A204.1 (cell line): ENCODE measurements at regions not wholly inside any gene's neighbourhood (a gene's known extent, or its start where the extent isn't known, plus 50 kb on each side); places are given as distances from the start of the nearest gene placed in this dataset.

Source experiments
- FAIRE-seq: peaks from 2 replicates; lab custom pipeline; 2012; peaks lifted over from hg19 to GRCh38; lab: Jason Lieb, UNC

GRCh38 chr14:97894552-97894951 is 1097.4 kb downstream of the VRK1 start:
- no peak for FAIRE-seq

DNA sequence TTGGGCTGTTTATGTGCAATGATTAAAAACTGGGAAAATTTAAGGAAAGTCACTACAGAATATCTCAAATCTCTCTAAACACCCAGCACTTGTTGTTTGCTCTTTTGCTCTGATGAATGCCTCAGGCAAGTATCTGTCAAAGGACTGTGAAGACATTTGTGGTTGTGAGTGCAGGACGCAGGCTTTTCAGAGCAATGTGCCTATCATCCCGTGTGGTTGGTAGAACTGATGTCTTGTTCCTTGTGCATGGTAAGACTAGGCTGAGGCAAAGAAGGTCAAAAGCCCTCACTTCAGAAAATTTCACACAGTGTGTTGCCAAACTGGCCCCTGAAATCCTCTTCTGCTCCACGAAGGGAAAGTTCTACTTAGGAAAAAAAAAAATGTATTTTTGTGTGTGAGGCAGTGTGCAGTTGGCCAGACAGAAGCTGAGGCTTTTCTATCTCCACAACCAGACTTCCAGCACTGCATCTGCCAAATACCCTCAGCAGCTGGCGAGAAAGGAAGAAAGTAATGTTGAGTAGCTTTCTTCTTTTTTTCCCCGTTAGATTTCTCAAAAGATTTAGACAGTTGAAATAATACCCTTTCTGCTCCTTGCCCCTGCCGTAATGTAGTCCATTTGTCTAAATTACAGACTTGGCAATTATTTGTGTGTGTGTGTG is 1103.1 kb downstream of the VRK1 start:
- no peak for FAIRE-seq

- no peak for FAIRE-seq
These were observed 1105.4 kb downstream of the VRK1 start for GRCh38 chr14:97902630-97903029.

DNA sequence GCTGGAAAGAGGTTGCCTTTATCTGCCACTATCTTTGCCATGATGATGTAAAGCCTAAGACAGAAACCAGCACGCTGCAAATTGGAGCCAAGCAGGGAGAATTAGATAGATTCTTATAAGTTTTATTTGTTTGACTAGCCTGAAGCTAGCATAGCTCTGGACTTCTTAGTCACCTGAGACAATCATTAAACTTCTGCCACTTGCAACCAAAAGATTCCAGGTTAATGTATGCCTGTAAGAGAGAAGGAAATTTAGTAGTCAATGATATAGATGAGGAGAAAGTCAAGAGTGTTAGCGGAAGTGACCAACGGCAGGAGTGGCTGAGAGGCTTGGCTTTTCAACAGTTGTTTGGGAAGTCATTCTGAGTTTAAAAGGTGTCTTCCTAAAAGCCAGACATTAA is 1106.6 kb downstream of the VRK1 start:
- FAIRE-seq = no peak

GRCh38 chr14:97912217-97912616 is 1115.0 kb downstream of the VRK1 start:
- FAIRE-seq = no peak

GRCh38 chr14:97916100-97916499 is 1118.9 kb downstream of the VRK1 start:
- no peak for FAIRE-seq

- FAIRE-seq = no peak
These were observed 1119.7 kb downstream of the VRK1 start for GRCh38 chr14:97916669-97917568.

- no peak for FAIRE-seq
These were observed 1123.0 kb downstream of the VRK1 start for GRCh38 chr14:97920201-97920600.

DNA sequence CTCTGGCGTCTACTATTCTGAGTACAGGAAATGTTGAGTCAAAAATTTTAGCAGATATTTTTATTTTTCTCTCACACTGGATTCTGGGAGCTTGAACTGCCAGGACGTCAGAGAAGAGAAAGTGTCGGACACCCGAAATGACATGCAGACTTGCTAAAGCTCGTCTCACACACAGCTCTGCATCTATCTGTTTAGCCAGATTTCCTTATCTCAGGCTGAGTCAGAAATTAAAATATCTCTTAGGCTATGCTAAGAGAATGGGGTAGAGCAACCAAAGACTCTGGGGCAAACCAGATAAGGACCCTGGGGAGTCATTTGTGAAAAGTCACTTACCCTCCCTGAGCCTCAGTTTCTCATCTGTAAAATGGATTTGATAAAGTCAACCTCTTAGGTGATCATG is 1124.1 kb downstream of the VRK1 start:
- FAIRE-seq = no peak

- FAIRE-seq = no peak
These were observed 1127.9 kb downstream of the VRK1 start for GRCh38 chr14:97924922-97925613.

GRCh38 chr14:97930166-97930565 is 1133.0 kb downstream of the VRK1 start:
- no peak for FAIRE-seq

DNA sequence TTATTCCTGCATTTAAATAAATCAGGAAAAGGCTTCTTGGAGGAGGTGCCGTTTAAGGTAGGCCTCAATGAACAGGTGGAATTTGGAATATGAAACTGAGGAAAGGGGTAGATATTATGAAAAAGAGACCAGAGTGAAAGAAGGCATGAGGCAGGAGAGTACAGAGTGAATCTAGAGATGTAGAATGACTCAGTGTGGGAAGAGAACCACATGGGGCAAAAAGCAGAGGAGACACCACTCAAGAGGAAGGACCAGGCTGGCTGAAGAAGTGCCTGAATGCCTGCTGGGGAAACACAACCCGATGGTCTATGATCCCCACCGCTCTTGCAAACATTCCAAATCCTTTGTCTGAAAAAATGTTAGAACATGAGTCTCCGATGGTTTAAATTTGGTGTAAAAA is 1134.1 kb downstream of the VRK1 start:
- no peak for FAIRE-seq

DNA sequence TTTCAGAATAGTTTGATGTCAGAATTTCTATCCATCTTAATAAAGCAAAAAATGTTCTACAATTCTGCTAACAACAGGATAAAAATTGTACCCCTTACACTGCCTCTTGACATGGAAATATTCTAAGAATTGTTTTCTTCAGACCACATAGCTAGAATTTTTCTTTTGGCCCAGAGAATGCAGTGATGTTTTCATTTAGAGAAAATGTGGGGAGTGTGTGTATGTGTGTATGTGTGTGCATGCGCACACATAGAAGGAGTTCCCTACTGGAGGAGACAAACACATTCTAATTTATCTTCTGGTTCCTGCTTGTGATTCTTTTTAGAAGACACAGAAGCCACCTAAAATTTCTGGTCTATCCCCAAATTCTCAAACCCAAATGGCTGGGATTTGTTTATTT is 1145.7 kb downstream of the VRK1 start:
- no peak for FAIRE-seq

GRCh38 chr14:97943619-97944018 is 1146.4 kb downstream of the VRK1 start:
- no peak for FAIRE-seq

- no peak for FAIRE-seq
These were observed 1147.2 kb downstream of the VRK1 start for GRCh38 chr14:97944380-97944779.

GRCh38 chr14:97945631-97946030 is 1148.4 kb downstream of the VRK1 start:
- no peak for FAIRE-seq

DNA sequence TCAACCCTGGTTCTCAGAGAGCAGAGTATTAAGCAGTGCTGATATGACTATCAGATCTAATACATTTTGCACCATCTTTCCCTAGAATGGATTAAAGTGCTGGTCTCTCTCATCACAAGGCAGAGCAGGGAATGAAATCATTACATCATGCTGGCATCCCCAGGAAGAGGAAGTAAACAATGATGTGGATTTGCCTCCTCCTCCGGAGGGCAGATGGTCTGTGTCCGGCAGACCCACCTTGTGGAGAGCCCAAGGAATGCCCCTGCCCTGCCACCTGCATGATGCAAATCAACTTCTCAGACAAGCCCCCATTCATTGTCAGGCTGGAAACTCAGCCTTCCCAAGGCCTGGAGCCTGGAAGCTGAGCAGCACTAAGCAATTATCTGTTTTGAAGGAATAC is 1149.1 kb downstream of the VRK1 start:
- FAIRE-seq = no peak

DNA sequence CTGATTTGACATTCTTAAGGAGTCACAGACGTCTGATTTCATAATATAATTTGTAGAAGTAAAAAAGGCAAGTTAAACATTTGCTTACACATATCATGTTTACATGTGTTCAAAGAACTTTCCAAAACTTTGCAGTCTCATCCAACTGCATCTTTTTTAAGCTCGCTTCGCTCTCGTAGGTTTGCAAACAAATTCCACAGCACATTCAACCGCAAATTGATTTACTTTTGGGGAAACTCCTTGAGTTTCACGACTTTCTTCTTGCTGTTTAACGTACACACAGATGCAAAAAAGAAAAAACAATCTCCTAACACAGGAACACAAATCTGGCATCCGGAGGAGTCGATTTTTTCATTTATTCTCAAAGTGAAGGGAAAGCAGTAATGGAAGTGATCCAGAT is 1149.5 kb downstream of the VRK1 start:
- no peak for FAIRE-seq

GRCh38 chr14:97948841-97949240 is 1151.7 kb downstream of the VRK1 start:
- no peak for FAIRE-seq

GRCh38 chr14:97956581-97957340 is 1159.6 kb downstream of the VRK1 start:
- FAIRE-seq = no peak

- FAIRE-seq = no peak
These were observed 1162.1 kb downstream of the VRK1 start for GRCh38 chr14:97959251-97959650.

DNA sequence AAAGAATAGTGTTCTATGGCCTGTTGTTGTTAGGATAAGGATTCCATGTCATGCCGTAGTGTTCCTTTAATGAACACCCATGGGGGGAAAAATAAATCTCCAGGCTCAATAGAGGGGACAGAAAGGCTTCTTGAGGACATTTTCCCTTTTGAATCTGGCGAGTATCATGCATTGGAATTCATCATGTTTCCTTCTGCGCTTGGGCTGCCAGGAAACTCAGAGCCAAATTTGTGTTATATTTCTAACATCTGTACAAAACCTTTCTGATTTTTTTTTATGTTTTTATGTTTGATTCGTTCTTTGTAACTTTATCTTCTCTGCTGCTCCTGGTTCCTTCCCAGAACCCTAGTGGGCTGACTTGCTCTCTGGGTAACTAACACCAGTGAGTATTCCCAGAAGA is 1163.3 kb downstream of the VRK1 start:
- FAIRE-seq = no peak
